GM20431 (cell line): ENCODE measurements at regions not wholly inside any gene's neighbourhood (a gene's known extent, or its start where the extent isn't known, plus 50 kb on each side); places are given as distances from the start of the nearest gene placed in this dataset.
"Not testable (repeated sequence)": the region's sequence is repeated elsewhere in the genome, so short reads cannot be mapped to it uniquely, and the experiment has no call there.

Experiments
- in situ Hi-C: fragments of 300-500 bp; cut with MseI, MboI; formaldehyde crosslinking; loops from one replicate; pipeline ENCODE4 v1.15.0; 2020; ENCODE audit warnings: low sequenced_read_pairs; ENCODE audit not compliant: unreplicated experiment

- in situ Hi-C loops = not testable (repeated sequence)
Observed at GRCh38 chr16:65813879-65814278, 552.6 kb upstream of the CDH5 start.

- in situ Hi-C loops = no loop called here
Observed at GRCh38 chr16:65809627-65810026, 556.9 kb upstream of the CDH5 start.

GRCh38 chr16:65808790-65809189 lies 557.7 kb upstream of the CDH5 start:
- in situ Hi-C loops = no loop called here

GRCh38 chr16:65807858-65808257 lies 558.6 kb upstream of the CDH5 start:
- in situ Hi-C loops = no loop called here

GRCh38 chr16:65805704-65806103 lies 560.8 kb upstream of the CDH5 start:
- in situ Hi-C loops = not testable (repeated sequence)

GRCh38 chr16:65796481-65796880 lies 570.0 kb upstream of the CDH5 start:
- in situ Hi-C loops = no loop called here

GRCh38 chr16:65794973-65795372 lies 571.5 kb upstream of the CDH5 start:
- in situ Hi-C loops = no loop called here

- in situ Hi-C loops = no loop called here
Observed at GRCh38 chr16:65793781-65794180, 572.7 kb upstream of the CDH5 start.

GRCh38 chr16:65790768-65791167 lies 575.7 kb upstream of the CDH5 start:
- in situ Hi-C loops = no loop called here

- in situ Hi-C loops = no loop called here
Observed at GRCh38 chr16:65789161-65789945, 577.1 kb upstream of the CDH5 start.

GRCh38 chr16:65788434-65789140 lies 577.9 kb upstream of the CDH5 start:
- in situ Hi-C loops = no loop called here

- in situ Hi-C loops = no loop called here
Observed at GRCh38 chr16:65787921-65788320, 578.6 kb upstream of the CDH5 start.

GRCh38 chr16:65786916-65787315 lies 579.6 kb upstream of the CDH5 start:
- in situ Hi-C loops = no loop called here

GRCh38 chr16:65783709-65784474 lies 582.6 kb upstream of the CDH5 start:
- in situ Hi-C loops = no loop called here

GRCh38 chr16:65782611-65783600 lies 583.6 kb upstream of the CDH5 start:
- in situ Hi-C loops = no loop called here

- in situ Hi-C loops = no loop called here
Observed at GRCh38 chr16:65781855-65782254, 584.6 kb upstream of the CDH5 start.

- in situ Hi-C loops = no loop called here
Observed at GRCh38 chr16:65781363-65781762, 585.1 kb upstream of the CDH5 start.

- in situ Hi-C loops = no loop called here
Observed at GRCh38 chr16:65779201-65779600, 587.3 kb upstream of the CDH5 start.

GRCh38 chr16:65776639-65777183 lies 589.8 kb upstream of the CDH5 start:
- in situ Hi-C loops = no loop called here
